ENCODE measurements at regions not wholly inside any gene's neighbourhood (a gene's known extent, or its start where the extent isn't known, plus 50 kb on each side); places are given as distances from the start of the nearest gene placed in this dataset.

- no peak for TF ChIP-seq CTCF (IDR thresholded peaks at IDR 0.05)
- ATAC-seq (ENCODE audit: low FRiP score) (no peak), DNase-seq (ENCODE audit: low spot score) (no peak)
Measured at GRCh38 chr5:159838551-159839222, 77.6 kb upstream of the ADRA1B start.

GRCh38 chr5:159844267-159845121 lies 71.8 kb upstream of the ADRA1B start:
- TF ChIP-seq CTCF (IDR thresholded peaks at IDR 0.05) = no peak
- no peak for DNase-seq (ENCODE audit: low spot score)
- no peak for ATAC-seq (ENCODE audit: low FRiP score)

GRCh38 chr5:159849437-159850083 lies 66.7 kb upstream of the ADRA1B start:
- no peak for TF ChIP-seq CTCF (IDR thresholded peaks at IDR 0.05)
- ATAC-seq (ENCODE audit: low FRiP score) (no peak), DNase-seq (ENCODE audit: low spot score) (no peak)

- TF ChIP-seq CTCF (IDR thresholded peaks at IDR 0.05) = no peak
- ATAC-seq (ENCODE audit: low FRiP score) (no peak), DNase-seq (ENCODE audit: low spot score) (no peak)
Measured at GRCh38 chr5:159850160-159850559, 66.1 kb upstream of the ADRA1B start.

- no peak for ATAC-seq (ENCODE audit: low FRiP score)
- no peak for DNase-seq (ENCODE audit: low spot score)
Measured at GRCh38 chr5:159851053-159851452, 65.2 kb upstream of the ADRA1B start.

GRCh38 chr5:159854916-159855315 lies 61.4 kb upstream of the ADRA1B start:
- TF ChIP-seq CTCF (IDR thresholded peaks at IDR 0.05) = no peak

More at GRCh38 chr5:159851053-159851452, 65.2 kb upstream of the ADRA1B start:
- TF ChIP-seq CTCF (IDR thresholded peaks at IDR 0.05) = no peak

More at GRCh38 chr5:159854916-159855315, 61.4 kb upstream of the ADRA1B start:
- ATAC-seq (ENCODE audit: low FRiP score) (no peak), DNase-seq (ENCODE audit: low spot score) (no peak)
